ENCODE measurements at regions not wholly inside any gene's neighbourhood (a gene's known extent, or its start where the extent isn't known, plus 50 kb on each side); places are given as distances from the start of the nearest gene placed in this dataset.

DNA sequence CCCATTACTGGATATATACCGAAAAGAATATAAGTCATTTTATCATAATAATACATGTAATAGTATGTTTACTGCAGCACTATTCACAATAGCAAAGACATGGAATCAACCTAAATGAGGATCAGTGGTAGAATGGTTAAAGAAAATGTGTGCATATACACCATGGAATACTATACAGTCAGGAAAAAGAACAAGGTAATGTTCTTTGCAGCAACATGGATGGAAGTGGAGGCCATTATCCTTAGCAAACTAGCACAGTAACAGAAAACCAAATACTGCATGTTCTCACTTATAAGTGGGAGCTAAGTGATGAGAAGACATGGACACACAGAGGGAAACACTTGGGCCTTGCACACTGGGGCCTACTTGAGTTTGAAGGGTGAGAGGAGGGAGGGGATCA is 207.4 kb upstream of the APOOL start:
- DNase-seq (ENCODE audit: low spot score) (no peak), ATAC-seq (no peak)
- H3K4me3 Mint-ChIP-seq, result no peak overlapping the region
- H3K27ac Mint-ChIP-seq, result no peak overlapping the region
- H3K4me1 Mint-ChIP-seq, result no peaks in the 10 kb centered on the region
- H3K27me3 Mint-ChIP-seq (ENCODE audit: low read depth), result no peaks in the 10 kb centered on the region
- TF ChIP-seq, protein P1, sequence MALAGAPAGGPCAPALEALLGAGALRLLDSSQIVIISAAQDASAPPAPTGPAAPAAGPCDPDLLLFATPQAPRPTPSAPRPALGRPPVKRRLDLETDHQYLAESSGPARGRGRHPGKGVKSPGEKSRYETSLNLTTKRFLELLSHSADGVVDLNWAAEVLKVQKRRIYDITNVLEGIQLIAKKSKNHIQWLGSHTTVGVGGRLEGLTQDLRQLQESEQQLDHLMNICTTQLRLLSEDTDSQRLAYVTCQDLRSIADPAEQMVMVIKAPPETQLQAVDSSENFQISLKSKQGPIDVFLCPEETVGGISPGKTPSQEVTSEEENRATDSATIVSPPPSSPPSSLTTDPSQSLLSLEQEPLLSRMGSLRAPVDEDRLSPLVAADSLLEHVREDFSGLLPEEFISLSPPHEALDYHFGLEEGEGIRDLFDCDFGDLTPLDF (CRISPR knock-in tag; IDR thresholded peaks at IDR 0.05), result no peak
- H3K36me3 Mint-ChIP-seq, result no peaks in the 10 kb centered on the region
- H3K9me3 Mint-ChIP-seq, result peaks cover 13% of the 10 kb centered on the region
- CTCF ChIA-PET, result no interaction called here
- POLR2A ChIA-PET, result no interaction called here

DNA sequence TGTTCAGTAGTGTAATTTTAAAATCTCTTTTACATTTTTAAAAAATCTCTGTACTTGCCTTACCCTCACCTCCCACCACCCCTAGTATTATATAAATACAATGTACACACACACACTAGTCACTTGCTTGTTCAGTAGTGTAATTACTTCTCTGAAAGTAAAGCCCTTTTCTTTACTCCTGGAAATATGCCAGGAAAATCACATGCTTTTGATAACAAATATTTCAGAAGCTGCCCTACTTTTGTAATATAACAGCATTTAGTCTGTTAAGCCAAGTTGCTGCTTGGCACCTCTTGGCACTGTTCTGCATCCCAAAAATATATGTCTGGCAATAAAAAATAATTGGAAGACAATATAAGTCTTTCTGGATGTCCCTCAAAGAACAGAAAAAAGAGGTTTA is 172.8 kb upstream of the APOOL start:
- CTCF ChIA-PET, result no interaction called here
- Mint-ChIP-seq H3K27ac (no peak overlapping the region), H3K27me3 (ENCODE audit: low read depth) (no peaks in the 10 kb centered on the region), H3K9me3 (peaks cover 7% of the 10 kb centered on the region), H3K36me3 (no peaks in the 10 kb centered on the region), H3K4me3 (no peak overlapping the region), H3K4me1 (no peaks in the 10 kb centered on the region)
- ATAC-seq (no peak), DNase-seq (ENCODE audit: low spot score) (no peak)
- POLR2A ChIA-PET, result no interaction called here
- TF ChIP-seq NFE2L1 (CRISPR knock-in tag; IDR thresholded peaks at IDR 0.05) (no peak), ZBTB21 (CRISPR knock-in tag; IDR thresholded peaks at IDR 0.05; ENCODE audit: borderline replicate concordance) (no peak), ESRRA (CRISPR knock-in tag; IDR thresholded peaks at IDR 0.05; ENCODE audit: borderline replicate concordance) (no peak), ATF1 (CRISPR knock-in tag; IDR thresholded peaks at IDR 0.05) (no peak), CREM (CRISPR knock-in tag; IDR thresholded peaks at IDR 0.05) (no peak), ZNF671 (CRISPR knock-in tag; IDR thresholded peaks at IDR 0.05) (no peak), GTF2I (CRISPR knock-in tag; conservative IDR thresholded peaks at IDR 0.05) (no peak), ZNF219 (CRISPR knock-in tag; IDR thresholded peaks at IDR 0.05; ENCODE audit: borderline replicate concordance) (no peak), SMAD3 (CRISPR knock-in tag; IDR thresholded peaks at IDR 0.05; ENCODE audit: borderline replicate concordance) (no peak), EMX1 (CRISPR knock-in tag; IDR thresholded peaks at IDR 0.05) (no peak)
- TF ChIP-seq, protein P2, sequence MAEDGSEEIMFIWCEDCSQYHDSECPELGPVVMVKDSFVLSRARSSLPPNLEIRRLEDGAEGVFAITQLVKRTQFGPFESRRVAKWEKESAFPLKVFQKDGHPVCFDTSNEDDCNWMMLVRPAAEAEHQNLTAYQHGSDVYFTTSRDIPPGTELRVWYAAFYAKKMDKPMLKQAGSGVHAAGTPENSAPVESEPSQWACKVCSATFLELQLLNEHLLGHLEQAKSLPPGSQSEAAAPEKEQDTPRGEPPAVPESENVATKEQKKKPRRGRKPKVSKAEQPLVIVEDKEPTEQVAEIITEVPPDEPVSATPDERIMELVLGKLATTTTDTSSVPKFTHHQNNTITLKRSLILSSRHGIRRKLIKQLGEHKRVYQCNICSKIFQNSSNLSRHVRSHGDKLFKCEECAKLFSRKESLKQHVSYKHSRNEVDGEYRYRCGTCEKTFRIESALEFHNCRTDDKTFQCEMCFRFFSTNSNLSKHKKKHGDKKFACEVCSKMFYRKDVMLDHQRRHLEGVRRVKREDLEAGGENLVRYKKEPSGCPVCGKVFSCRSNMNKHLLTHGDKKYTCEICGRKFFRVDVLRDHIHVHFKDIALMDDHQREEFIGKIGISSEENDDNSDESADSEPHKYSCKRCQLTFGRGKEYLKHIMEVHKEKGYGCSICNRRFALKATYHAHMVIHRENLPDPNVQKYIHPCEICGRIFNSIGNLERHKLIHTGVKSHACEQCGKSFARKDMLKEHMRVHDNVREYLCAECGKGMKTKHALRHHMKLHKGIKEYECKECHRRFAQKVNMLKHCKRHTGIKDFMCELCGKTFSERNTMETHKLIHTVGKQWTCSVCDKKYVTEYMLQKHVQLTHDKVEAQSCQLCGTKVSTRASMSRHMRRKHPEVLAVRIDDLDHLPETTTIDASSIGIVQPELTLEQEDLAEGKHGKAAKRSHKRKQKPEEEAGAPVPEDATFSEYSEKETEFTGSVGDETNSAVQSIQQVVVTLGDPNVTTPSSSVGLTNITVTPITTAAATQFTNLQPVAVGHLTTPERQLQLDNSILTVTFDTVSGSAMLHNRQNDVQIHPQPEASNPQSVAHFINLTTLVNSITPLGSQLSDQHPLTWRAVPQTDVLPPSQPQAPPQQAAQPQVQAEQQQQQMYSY (CRISPR knock-in tag; IDR thresholded peaks at IDR 0.05), result no peak
- TF ChIP-seq, protein P3, sequence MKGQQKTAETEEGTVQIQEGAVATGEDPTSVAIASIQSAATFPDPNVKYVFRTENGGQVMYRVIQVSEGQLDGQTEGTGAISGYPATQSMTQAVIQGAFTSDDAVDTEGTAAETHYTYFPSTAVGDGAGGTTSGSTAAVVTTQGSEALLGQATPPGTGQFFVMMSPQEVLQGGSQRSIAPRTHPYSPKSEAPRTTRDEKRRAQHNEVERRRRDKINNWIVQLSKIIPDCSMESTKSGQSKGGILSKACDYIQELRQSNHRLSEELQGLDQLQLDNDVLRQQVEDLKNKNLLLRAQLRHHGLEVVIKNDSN (CRISPR knock-in tag; IDR thresholded peaks at IDR 0.05), result no peak
- TF ChIP-seq, protein P1 (CRISPR knock-in tag; IDR thresholded peaks at IDR 0.05), result no peak
- TF ChIP-seq, protein P4, sequence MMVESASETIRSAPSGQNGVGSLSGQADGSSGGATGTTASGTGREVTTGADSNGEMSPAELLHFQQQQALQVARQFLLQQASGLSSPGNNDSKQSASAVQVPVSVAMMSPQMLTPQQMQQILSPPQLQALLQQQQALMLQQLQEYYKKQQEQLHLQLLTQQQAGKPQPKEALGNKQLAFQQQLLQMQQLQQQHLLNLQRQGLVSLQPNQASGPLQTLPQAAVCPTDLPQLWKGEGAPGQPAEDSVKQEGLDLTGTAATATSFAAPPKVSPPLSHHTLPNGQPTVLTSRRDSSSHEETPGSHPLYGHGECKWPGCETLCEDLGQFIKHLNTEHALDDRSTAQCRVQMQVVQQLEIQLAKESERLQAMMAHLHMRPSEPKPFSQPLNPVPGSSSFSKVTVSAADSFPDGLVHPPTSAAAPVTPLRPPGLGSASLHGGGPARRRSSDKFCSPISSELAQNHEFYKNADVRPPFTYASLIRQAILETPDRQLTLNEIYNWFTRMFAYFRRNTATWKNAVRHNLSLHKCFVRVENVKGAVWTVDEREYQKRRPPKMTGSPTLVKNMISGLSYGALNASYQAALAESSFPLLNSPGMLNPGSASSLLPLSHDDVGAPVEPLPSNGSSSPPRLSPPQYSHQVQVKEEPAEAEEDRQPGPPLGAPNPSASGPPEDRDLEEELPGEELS (CRISPR knock-in tag; IDR thresholded peaks at IDR 0.05), result no peak
- TF ChIP-seq, protein P5, sequence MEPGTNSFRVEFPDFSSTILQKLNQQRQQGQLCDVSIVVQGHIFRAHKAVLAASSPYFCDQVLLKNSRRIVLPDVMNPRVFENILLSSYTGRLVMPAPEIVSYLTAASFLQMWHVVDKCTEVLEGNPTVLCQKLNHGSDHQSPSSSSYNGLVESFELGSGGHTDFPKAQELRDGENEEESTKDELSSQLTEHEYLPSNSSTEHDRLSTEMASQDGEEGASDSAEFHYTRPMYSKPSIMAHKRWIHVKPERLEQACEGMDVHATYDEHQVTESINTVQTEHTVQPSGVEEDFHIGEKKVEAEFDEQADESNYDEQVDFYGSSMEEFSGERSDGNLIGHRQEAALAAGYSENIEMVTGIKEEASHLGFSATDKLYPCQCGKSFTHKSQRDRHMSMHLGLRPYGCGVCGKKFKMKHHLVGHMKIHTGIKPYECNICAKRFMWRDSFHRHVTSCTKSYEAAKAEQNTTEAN (CRISPR knock-in tag; IDR thresholded peaks at IDR 0.05), result no peak
- TF ChIP-seq, protein P6, sequence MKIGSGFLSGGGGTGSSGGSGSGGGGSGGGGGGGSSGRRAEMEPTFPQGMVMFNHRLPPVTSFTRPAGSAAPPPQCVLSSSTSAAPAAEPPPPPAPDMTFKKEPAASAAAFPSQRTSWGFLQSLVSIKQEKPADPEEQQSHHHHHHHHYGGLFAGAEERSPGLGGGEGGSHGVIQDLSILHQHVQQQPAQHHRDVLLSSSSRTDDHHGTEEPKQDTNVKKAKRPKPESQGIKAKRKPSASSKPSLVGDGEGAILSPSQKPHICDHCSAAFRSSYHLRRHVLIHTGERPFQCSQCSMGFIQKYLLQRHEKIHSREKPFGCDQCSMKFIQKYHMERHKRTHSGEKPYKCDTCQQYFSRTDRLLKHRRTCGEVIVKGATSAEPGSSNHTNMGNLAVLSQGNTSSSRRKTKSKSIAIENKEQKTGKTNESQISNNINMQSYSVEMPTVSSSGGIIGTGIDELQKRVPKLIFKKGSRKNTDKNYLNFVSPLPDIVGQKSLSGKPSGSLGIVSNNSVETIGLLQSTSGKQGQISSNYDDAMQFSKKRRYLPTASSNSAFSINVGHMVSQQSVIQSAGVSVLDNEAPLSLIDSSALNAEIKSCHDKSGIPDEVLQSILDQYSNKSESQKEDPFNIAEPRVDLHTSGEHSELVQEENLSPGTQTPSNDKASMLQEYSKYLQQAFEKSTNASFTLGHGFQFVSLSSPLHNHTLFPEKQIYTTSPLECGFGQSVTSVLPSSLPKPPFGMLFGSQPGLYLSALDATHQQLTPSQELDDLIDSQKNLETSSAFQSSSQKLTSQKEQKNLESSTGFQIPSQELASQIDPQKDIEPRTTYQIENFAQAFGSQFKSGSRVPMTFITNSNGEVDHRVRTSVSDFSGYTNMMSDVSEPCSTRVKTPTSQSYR (CRISPR knock-in tag; IDR thresholded peaks at IDR 0.05), result no peak
- TF ChIP-seq, protein P7, sequence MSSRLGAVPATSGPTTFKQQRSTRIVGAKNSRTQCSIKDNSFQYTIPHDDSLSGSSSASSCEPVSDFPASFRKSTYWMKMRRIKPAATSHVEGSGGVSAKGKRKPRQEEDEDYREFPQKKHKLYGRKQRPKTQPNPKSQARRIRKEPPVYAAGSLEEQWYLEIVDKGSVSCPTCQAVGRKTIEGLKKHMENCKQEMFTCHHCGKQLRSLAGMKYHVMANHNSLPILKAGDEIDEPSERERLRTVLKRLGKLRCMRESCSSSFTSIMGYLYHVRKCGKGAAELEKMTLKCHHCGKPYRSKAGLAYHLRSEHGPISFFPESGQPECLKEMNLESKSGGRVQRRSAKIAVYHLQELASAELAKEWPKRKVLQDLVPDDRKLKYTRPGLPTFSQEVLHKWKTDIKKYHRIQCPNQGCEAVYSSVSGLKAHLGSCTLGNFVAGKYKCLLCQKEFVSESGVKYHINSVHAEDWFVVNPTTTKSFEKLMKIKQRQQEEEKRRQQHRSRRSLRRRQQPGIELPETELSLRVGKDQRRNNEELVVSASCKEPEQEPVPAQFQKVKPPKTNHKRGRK (CRISPR knock-in tag; IDR thresholded peaks at IDR 0.05; ENCODE audit: borderline replicate concordance), result no peak
- TF ChIP-seq, protein P8, sequence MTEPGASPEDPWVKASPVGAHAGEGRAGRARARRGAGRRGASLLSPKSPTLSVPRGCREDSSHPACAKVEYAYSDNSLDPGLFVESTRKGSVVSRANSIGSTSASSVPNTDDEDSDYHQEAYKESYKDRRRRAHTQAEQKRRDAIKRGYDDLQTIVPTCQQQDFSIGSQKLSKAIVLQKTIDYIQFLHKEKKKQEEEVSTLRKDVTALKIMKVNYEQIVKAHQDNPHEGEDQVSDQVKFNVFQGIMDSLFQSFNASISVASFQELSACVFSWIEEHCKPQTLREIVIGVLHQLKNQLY (CRISPR knock-in tag; IDR thresholded peaks at IDR 0.05), result no peak
- TF ChIP-seq, protein P9, sequence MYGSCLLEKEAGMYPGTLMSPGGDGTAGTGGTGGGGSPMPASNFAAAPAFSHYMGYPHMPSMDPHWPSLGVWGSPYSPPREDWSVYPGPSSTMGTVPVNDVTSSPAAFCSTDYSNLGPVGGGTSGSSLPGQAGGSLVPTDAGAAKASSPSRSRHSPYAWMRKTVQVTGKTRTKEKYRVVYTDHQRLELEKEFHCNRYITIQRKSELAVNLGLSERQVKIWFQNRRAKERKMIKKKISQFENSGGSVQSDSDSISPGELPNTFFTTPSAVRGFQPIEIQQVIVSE (CRISPR knock-in tag; IDR thresholded peaks at IDR 0.05; ENCODE audit: borderline replicate concordance), result no peak
